ENCODE measurements at regions not wholly inside any gene's neighbourhood (a gene's known extent, or its start where the extent isn't known, plus 50 kb on each side); places are given as distances from the start of the nearest gene placed in this dataset.

- ChIA-PET CTCF (no interaction called here), POLR2A (ENCODE audit: unreplicated experiment) (no interaction called here)
- no peak overlapping the region for H3K4ac ChIP-seq (ENCODE audit: low read depth, low read length)
- no peak overlapping the region for H2BK5ac ChIP-seq (ENCODE audit: low read depth, low read length, poor library complexity, severe bottlenecking)
- no peak overlapping the region for H4K5ac ChIP-seq (ENCODE audit: low read depth, low read length)
- no peaks in the 10 kb centered on the region for H3K79me1 ChIP-seq (ENCODE audit: low read depth in 1 of 2, low read length in 2 of 2)
- WGBS, 2 experiments (ENCODE audit: extremely low coverage in 2 of 2, insufficient read length in 1 of 2) = no CpG with 5 or more reads among the region's 2 CpGs
- no peak overlapping the region for H2AK9ac ChIP-seq (replicated peaks; ENCODE audit: low read depth, low read length, poor library complexity)
- peaks cover 1% of the 10 kb centered on the region; the same call in 1 of the 2 replicates for H3K4me1 ChIP-seq (ENCODE audit: control insufficient read depth, insufficient read depth, low read length)
- H3K9me3 ChIP-seq (ENCODE audit: control insufficient read depth, insufficient read depth, low read length) = no peaks in the 10 kb centered on the region
- no peak overlapping the region for H3K23ac ChIP-seq (ENCODE audit: low read depth, low read length)
- H3K4me2 ChIP-seq (ENCODE audit: low read depth, low read length) = no peak overlapping the region
- H3K9ac ChIP-seq (ENCODE audit: low read depth, low read length) = no peak overlapping the region
- no peak overlapping the region for H2AFZ ChIP-seq (replicated peaks; ENCODE audit: low read length, poor library complexity)
- DNase-seq (no peak), ATAC-seq (ENCODE audit: low read depth) (no peak)
- dilution Hi-C loops (cut with HindIII; ENCODE audit: low sequenced_read_pairs, unreplicated experiment) = no loop called here
- no peak overlapping the region for H2BK120ac ChIP-seq (ENCODE audit: low read depth, low read length)
- no peak overlapping the region for H3K4me3 ChIP-seq (ENCODE audit: insufficient read depth, low read depth, low read length)
- H2BK15ac ChIP-seq (ENCODE audit: low read depth, low read length) = no peak overlapping the region
- no peak overlapping the region for H3K27ac ChIP-seq (ENCODE audit: insufficient read depth, low read length)
- H3K27me3 ChIP-seq (ENCODE audit: control insufficient read depth, insufficient read depth, low read length) = no peaks in the 10 kb centered on the region
- intact Hi-C loops (cut with micrococcal nuclease) = no loop called here
- H4K91ac ChIP-seq (ENCODE audit: insufficient read depth, low read depth, low read length) = no peak overlapping the region
- H3K18ac ChIP-seq (ENCODE audit: low read depth, low read length) = no peak overlapping the region
- no peak overlapping the region for H4K8ac ChIP-seq (ENCODE audit: low read depth in 2 of 2, low read length in 2 of 2)
- H3K9me1 ChIP-seq (ENCODE audit: insufficient read depth, low read length) = no peaks in the 10 kb centered on the region
- no peak overlapping the region for H2BK20ac ChIP-seq (ENCODE audit: low read depth, low read length)
- H3K56ac ChIP-seq (ENCODE audit: extremely low read depth, insufficient read depth, low read length) = no peak overlapping the region
- H4K20me1 ChIP-seq (ENCODE audit: insufficient read depth, low read length) = no peaks in the 10 kb centered on the region
- no peaks in the 10 kb centered on the region for H3K36me3 ChIP-seq (ENCODE audit: control insufficient read depth, insufficient read depth, low read length)
- no peak overlapping the region for H3K14ac ChIP-seq (replicated peaks; ENCODE audit: low read depth, low read length)
- no peak overlapping the region for H2AK5ac ChIP-seq (ENCODE audit: low read depth, low read length)
- TF ChIP-seq CTCF (conservative IDR thresholded peaks at IDR 0.05; ENCODE audit: low read depth, low read length) (no peak), MAFK (IDR thresholded peaks at IDR 0.05; ENCODE audit: low read depth, low read length) (peak; percentile 50; the same call in 1 of the 2 replicates), POLR2A (IDR thresholded peaks at IDR 0.05; ENCODE audit: low read depth, low read length) (no peak)
- BruUV-seq (replicated peaks) = no TSS peak
- in situ Hi-C loops (cut with MboI; ENCODE audit: low sequenced_read_pairs) = no loop called here
Observed at GRCh38 chr7:110461621-110462020, 629.3 kb upstream of the LRRN3 start.
